ENCODE measurements at regions not wholly inside any gene's neighbourhood (a gene's known extent, or its start where the extent isn't known, plus 50 kb on each side); places are given as distances from the start of the nearest gene placed in this dataset.
"Not testable (repeated sequence)": the region's sequence is repeated elsewhere in the genome, so short reads cannot be mapped to it uniquely, and the experiment has no call there.

DNA sequence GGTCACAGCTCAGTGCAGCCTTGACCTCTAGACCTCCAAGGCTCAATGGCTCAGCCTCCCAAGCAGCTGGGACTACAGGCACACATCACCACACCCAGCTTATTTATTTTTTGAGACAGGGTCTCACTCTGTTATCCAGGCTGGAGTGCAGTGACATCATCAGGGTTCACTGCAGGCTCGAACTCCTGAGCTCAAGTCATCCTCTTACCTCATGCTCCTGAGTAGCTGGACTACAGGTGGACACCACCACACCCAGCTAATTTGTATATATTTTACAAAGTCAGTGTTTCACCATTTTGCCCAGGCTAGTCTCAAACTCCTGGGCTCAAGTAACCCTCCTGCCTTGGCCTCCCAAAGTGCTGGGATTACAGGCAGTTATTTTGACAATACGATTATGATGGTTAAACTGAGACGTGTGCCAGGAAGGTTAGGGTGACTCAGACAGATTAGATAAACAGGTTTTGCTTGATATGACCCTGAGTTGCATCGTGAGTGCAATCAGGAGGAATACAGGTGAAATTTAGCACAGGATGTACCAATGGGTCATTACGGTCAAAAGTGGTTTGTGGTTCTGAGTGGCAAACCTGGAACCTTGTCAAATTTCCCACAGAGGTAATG, 116.9 kb downstream of the PPIAL4G start:
- POLR2A ChIA-PET = interaction anchor here (0.6 kb wide), 1 partner anchor 63 kb away, joined by 3 read pairs; no protein-coding TSS in a partner anchor
- H3K4me3 Mint-ChIP-seq; H3K9me3 Mint-ChIP-seq; H3K36me3 Mint-ChIP-seq; ATAC-seq; DNase-seq (ENCODE audit: low spot score); H3K27ac Mint-ChIP-seq; H3K27me3 Mint-ChIP-seq (ENCODE audit: low read depth): not testable (repeated sequence)
- peaks cover 26% of the 10 kb centered on the region for H3K4me1 Mint-ChIP-seq
- CTCF ChIA-PET = interaction anchor here (1.2 kb wide), 1 partner anchor 12 kb away, joined by 3 read pairs; no protein-coding TSS in a partner anchor

DNA sequence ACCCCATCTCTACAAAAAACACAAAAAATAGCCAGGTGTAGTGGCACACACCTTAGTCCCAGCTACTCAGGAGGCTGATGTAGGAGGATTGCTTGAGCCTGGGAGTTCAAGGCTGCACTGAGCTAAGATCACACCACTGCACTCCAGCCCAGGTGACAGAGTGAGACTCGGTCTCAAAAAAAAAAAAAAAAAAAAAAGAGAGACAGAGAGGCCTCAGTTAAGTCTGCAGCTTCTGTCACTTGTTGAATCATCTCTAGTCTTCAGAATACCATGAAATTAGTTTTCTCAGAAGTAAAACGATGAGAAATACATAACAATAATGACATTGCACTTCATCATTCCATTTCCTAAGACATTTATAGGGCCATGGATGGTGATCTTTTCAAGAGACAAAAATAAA, 118.0 kb downstream of the PPIAL4G start:
- POLR2A ChIA-PET; H3K4me3 Mint-ChIP-seq; H3K36me3 Mint-ChIP-seq; DNase-seq (ENCODE audit: low spot score); ATAC-seq; H3K9me3 Mint-ChIP-seq: not testable (repeated sequence)
- peaks cover 27% of the 10 kb centered on the region for H3K4me1 Mint-ChIP-seq
- CTCF ChIA-PET = interaction anchor here (1.2 kb wide), 1 partner anchor 11 kb away, joined by 3 read pairs; no protein-coding TSS in a partner anchor
- H3K27me3 Mint-ChIP-seq (ENCODE audit: low read depth) = peaks cover 17% of the 10 kb centered on the region
- 0 out of 2 replicates have a peak overlapping the region, but pooled peaks have one; percentile 3 for H3K27ac Mint-ChIP-seq

DNA sequence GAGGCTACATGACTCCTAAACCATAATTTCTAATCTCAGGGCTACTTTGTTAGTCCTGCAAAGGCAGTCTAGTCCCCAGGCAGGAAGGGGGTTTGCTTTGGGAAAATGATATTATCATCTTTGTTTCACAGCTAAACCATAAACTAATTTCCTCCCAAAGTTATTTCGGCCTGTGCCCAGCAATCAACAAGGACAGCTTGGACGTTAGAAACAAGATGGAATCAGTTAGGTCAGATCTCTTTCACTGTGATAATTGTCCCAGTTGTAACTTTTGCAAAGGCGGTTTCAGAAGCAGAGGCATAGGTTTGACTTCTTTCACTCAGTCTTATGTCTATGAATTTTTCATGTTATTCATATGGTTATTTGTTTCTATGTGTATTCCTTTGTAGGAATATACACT, 119.1 kb downstream of the PPIAL4G start:
- H3K9me3 Mint-ChIP-seq; H3K36me3 Mint-ChIP-seq; H3K27ac Mint-ChIP-seq; DNase-seq (ENCODE audit: low spot score); CTCF ChIA-PET; ATAC-seq; H3K4me3 Mint-ChIP-seq: not testable (repeated sequence)
- peaks cover 23% of the 10 kb centered on the region for H3K27me3 Mint-ChIP-seq (ENCODE audit: low read depth)
- POLR2A ChIA-PET = interaction anchor here (1.0 to 1.1 kb wide), 2 partner anchors 30 to 100 kb away, joined by 3 read pairs; no protein-coding TSS in a partner anchor
- peaks cover 27% of the 10 kb centered on the region for H3K4me1 Mint-ChIP-seq

DNA sequence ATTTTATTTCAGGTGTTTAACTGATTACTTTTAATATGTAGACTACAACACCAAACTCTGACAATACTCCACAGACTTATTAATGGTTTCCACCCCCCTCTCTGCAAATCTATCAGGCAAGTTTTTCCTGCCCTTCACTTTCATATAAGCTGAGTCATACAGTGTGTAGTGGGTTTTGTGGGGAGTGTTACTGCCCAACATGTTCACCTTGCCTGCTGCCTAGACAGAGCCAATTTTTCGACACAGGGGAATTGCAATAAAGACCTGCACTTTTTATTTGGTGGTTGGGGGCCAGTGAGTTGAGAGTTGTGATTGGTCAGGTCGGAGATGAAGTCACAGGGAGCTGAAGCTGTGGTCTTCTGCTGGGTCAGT, 119.7 kb downstream of the PPIAL4G start:
- no peak for DNase-seq (ENCODE audit: low spot score)
- H3K36me3 Mint-ChIP-seq = no peaks in the 10 kb centered on the region
- no peak for ATAC-seq
- POLR2A ChIA-PET = interaction anchor here (1.1 kb wide), 1 partner anchor 29 kb away, joined by 3 read pairs; no protein-coding TSS in a partner anchor
- peaks cover 23% of the 10 kb centered on the region for H3K27me3 Mint-ChIP-seq (ENCODE audit: low read depth)
- peak overlapping the region; percentile 79; the same call in 1 of the 2 replicates for H3K4me3 Mint-ChIP-seq
- TF ChIP-seq, protein P1, sequence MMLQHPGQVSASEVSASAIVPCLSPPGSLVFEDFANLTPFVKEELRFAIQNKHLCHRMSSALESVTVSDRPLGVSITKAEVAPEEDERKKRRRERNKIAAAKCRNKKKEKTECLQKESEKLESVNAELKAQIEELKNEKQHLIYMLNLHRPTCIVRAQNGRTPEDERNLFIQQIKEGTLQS (CRISPR knock-in tag; conservative IDR thresholded peaks at IDR 0.05) = no peak
- TF ChIP-seq SMAD3 (CRISPR knock-in tag; IDR thresholded peaks at IDR 0.05; ENCODE audit: borderline replicate concordance) (no peak), CBFB (CRISPR knock-in tag; IDR thresholded peaks at IDR 0.05; ENCODE audit: low read depth) (no peak)
- TF ChIP-seq, protein P2, sequence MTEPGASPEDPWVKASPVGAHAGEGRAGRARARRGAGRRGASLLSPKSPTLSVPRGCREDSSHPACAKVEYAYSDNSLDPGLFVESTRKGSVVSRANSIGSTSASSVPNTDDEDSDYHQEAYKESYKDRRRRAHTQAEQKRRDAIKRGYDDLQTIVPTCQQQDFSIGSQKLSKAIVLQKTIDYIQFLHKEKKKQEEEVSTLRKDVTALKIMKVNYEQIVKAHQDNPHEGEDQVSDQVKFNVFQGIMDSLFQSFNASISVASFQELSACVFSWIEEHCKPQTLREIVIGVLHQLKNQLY (CRISPR knock-in tag; IDR thresholded peaks at IDR 0.05) = no peak
- H3K27ac Mint-ChIP-seq = no peak overlapping the region; the same call in 1 of the 2 replicates
- H3K4me1 Mint-ChIP-seq = peaks cover 27% of the 10 kb centered on the region
- H3K9me3 Mint-ChIP-seq = no peaks in the 10 kb centered on the region
- CTCF ChIA-PET = no interaction called here

DNA sequence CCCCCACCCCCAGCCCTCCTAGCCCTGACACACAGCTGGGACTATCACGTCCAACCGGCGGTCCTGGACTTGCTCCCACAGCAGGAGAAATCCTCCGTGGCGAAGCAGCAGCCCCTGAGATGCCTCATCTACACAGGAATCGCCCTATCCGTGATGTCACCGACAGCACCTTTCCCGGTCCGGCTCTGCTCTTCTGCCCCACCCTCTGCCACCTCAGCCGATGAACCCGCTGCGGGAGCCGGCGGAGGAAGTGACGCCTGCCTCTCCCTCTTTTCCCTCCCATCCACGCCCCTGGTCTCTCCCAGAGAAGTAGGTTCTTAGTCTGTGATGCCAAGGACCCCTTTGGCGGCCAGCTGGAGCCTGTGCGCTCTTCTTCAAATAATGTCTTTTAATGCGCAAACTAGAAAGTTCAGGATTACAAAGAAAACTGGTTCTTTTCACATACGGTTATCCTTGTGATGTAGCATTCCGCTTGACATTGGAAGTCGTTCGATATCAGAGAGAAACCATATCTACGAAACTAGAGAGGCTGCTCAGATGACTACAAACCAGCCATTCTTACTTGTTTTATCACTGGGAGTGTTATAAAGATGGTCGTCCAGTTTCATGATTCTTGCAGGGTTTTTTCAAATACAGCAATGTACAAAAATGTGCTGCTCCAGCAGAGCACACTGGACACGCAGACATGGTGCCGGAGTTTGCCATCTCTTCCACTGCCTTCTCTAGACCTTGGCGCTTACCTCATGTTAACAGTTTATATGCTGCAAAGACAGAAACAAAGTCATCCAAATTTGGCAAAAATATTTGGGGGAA, 120.3 kb downstream of the PPIAL4G start:
- Mint-ChIP-seq H3K36me3 (no peaks in the 10 kb centered on the region), H3K4me3 (peak overlapping the region; percentile 79), H3K27ac (no peak overlapping the region; the same call in 1 of the 2 replicates), H3K27me3 (ENCODE audit: low read depth) (peaks cover 23% of the 10 kb centered on the region), H3K9me3 (no peaks in the 10 kb centered on the region), H3K4me1 (peaks cover 27% of the 10 kb centered on the region)
- POLR2A ChIA-PET = no interaction called here
- ATAC-seq = peak; percentile 95
- no peak for TF ChIP-seq ATF1 (CRISPR knock-in tag; IDR thresholded peaks at IDR 0.05)
- no peak for TF ChIP-seq MYBL2 (CRISPR knock-in tag; IDR thresholded peaks at IDR 0.05)
- TF ChIP-seq, protein P3, sequence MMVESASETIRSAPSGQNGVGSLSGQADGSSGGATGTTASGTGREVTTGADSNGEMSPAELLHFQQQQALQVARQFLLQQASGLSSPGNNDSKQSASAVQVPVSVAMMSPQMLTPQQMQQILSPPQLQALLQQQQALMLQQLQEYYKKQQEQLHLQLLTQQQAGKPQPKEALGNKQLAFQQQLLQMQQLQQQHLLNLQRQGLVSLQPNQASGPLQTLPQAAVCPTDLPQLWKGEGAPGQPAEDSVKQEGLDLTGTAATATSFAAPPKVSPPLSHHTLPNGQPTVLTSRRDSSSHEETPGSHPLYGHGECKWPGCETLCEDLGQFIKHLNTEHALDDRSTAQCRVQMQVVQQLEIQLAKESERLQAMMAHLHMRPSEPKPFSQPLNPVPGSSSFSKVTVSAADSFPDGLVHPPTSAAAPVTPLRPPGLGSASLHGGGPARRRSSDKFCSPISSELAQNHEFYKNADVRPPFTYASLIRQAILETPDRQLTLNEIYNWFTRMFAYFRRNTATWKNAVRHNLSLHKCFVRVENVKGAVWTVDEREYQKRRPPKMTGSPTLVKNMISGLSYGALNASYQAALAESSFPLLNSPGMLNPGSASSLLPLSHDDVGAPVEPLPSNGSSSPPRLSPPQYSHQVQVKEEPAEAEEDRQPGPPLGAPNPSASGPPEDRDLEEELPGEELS (CRISPR knock-in tag; IDR thresholded peaks at IDR 0.05) = no peak
- TF ChIP-seq, protein P4, sequence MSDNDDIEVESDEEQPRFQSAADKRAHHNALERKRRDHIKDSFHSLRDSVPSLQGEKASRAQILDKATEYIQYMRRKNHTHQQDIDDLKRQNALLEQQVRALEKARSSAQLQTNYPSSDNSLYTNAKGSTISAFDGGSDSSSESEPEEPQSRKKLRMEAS (CRISPR knock-in tag; IDR thresholded peaks at IDR 0.05) = peak; percentile 41; the same call in 1 of the 2 replicates
- TF ChIP-seq, protein P1 (CRISPR knock-in tag; conservative IDR thresholded peaks at IDR 0.05) = no peak
- TF ChIP-seq, protein P5, sequence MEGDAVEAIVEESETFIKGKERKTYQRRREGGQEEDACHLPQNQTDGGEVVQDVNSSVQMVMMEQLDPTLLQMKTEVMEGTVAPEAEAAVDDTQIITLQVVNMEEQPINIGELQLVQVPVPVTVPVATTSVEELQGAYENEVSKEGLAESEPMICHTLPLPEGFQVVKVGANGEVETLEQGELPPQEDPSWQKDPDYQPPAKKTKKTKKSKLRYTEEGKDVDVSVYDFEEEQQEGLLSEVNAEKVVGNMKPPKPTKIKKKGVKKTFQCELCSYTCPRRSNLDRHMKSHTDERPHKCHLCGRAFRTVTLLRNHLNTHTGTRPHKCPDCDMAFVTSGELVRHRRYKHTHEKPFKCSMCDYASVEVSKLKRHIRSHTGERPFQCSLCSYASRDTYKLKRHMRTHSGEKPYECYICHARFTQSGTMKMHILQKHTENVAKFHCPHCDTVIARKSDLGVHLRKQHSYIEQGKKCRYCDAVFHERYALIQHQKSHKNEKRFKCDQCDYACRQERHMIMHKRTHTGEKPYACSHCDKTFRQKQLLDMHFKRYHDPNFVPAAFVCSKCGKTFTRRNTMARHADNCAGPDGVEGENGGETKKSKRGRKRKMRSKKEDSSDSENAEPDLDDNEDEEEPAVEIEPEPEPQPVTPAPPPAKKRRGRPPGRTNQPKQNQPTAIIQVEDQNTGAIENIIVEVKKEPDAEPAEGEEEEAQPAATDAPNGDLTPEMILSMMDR (IDR thresholded peaks at IDR 0.05) = no peak
- CTCF ChIA-PET = no interaction called here
- peak; percentile 76 for DNase-seq (ENCODE audit: low spot score)
